Hepatocyte (in vitro differentiated cells): ENCODE measurements at regions not wholly inside any gene's neighbourhood (a gene's known extent, or its start where the extent isn't known, plus 50 kb on each side); places are given as distances from the start of the nearest gene placed in this dataset.

Source experiments
- DNase-seq: peaks from one replicate; pipeline ENCODE4 v3.0.0-alpha.2; 2016; ENCODE audit warnings: low spot score
- H2AFZ ChIP-seq: fragments of 200-600 bp; sonication (generic); 2 replicates; pipeline ENCODE4 v1.6.0; 2016; ENCODE audit warnings: antibody characterized with exemption, mild to moderate bottlenecking
- H3K27ac ChIP-seq: fragments of 200-600 bp; sonication (generic); 2 replicates; pipeline ENCODE4 v1.5.1; 2016; ENCODE audit warnings: mild to moderate bottlenecking
- H3K27me3 ChIP-seq: fragments of 200-600 bp; sonication (generic); 2 replicates; pipeline ENCODE4 v1.6.1; 2016
- H3K36me3 ChIP-seq: fragments of 200-600 bp; sonication (generic); replicated peaks from 2 replicates; pipeline ENCODE4 v1.5.1; 2016; ENCODE audit warnings: low read depth; ENCODE audit not compliant: insufficient read depth
- H3K4me1 ChIP-seq: fragments of 200-600 bp; sonication (generic); 2 replicates; pipeline ENCODE4 v1.5.1; 2016; ENCODE audit warnings: mild to moderate bottlenecking, moderate library complexity; ENCODE audit not compliant: insufficient read depth
- H3K4me2 ChIP-seq: fragments of 200-600 bp; sonication (generic); 2 replicates; pipeline ENCODE4 v1.6.0; 2016
- H3K4me3 ChIP-seq: fragments of 200-600 bp; sonication (generic); 2 replicates; pipeline ENCODE4 v1.5.1; 2016; ENCODE audit warnings: mild to moderate bottlenecking
- H3K79me2 ChIP-seq: fragments of 200-600 bp; sonication (generic); 2 replicates; pipeline ENCODE4 v1.6.0; 2017; ENCODE audit warnings: mild to moderate bottlenecking
- H3K9me2 ChIP-seq: fragments of 200-600 bp; sonication (generic); replicated peaks from 2 replicates; pipeline ENCODE4 v1.6.0; 2017; ENCODE audit warnings: mild to moderate bottlenecking; ENCODE audit not compliant: insufficient read depth
- H3K9me3 ChIP-seq: fragments of 200-600 bp; sonication (generic); 2 replicates; pipeline ENCODE4 v1.5.1; 2016; ENCODE audit warnings: low read depth, mild to moderate bottlenecking
- H4K20me1 ChIP-seq: fragments of 200-600 bp; sonication (generic); 2 replicates; pipeline ENCODE4 v1.6.0; 2016; ENCODE audit warnings: mild to moderate bottlenecking; ENCODE audit not compliant: insufficient read depth, poor library complexity, severe bottlenecking
- EZH2 ChIP-seq: fragments of 200-600 bp; sonication (generic); IDR thresholded peaks from 2 replicates; pipeline ENCODE4 v1.6.1; 2016; ENCODE audit warnings: antibody characterized with exemption, mild to moderate bottlenecking, borderline replicate concordance
- EZH2phosphoT487 ChIP-seq: fragments of 200-600 bp; sonication (generic); IDR thresholded peaks from one replicate; pipeline ENCODE4 v1.6.1; 2018; ENCODE audit warnings: antibody characterized with exemption, mild to moderate bottlenecking, low read depth, moderate library complexity; ENCODE audit not compliant: unreplicated experiment, severe bottlenecking
- WGBS: methylation state at CpG from one replicate; pipeline ENCODE4 v1.1.6; 2016; ENCODE audit warnings: low lambda C conversion rate; ENCODE audit errors: missing lambda C conversion rate; 5-methylcytosine and 5-hydroxymethylcytosine counted together
- TF ChIP-seq, protein P1 (sequence below): fragments of 200-600 bp; sonication (generic); IDR thresholded peaks from 2 replicates; pipeline ENCODE4 v1.5.1; 2016; ENCODE audit warnings: antibody characterized with exemption, mild to moderate bottlenecking; ENCODE audit not compliant: poor library complexity

DNA sequence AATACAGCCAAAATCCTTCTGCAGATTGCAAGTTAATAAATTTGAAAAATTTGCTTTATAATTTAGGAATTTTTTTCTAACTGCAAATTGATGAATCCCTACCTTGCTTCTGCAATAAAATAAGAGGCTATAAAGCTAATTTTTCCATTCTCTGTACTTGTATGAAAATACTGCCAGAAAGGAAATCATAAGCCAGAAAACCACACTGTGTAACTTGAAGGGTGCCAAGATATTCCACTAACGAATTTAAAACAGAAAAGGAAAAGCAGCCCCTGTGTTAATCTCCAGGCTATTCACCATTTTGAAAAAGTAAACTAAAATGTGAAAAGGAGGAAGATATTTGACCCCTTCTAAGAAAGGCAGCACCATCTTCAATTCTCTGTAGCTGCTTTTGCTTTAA, 557.9 kb upstream of the ZNF385D start:
- Histone ChIP-seq H3K4me2 (no peak overlapping the region), H4K20me1 (no peaks in the 10 kb centered on the region), H3K36me3 (no peaks in the 10 kb centered on the region), H3K4me1 (no peaks in the 10 kb centered on the region), H3K79me2 (no peaks in the 10 kb centered on the region), H2AFZ (no peak overlapping the region), H3K27ac (no peak overlapping the region), H3K27me3 (no peaks in the 10 kb centered on the region), H3K9me3 (no peaks in the 10 kb centered on the region), H3K4me3 (no peak overlapping the region), H3K9me2 (no peaks in the 10 kb centered on the region)
- 73% methylated on average over 1 of the region's 1 CpG for WGBS
- no peak for DNase-seq
- TF ChIP-seq EZH2phosphoT487 (no peak), EZH2 (no peak)
- TF ChIP-seq, protein P1, sequence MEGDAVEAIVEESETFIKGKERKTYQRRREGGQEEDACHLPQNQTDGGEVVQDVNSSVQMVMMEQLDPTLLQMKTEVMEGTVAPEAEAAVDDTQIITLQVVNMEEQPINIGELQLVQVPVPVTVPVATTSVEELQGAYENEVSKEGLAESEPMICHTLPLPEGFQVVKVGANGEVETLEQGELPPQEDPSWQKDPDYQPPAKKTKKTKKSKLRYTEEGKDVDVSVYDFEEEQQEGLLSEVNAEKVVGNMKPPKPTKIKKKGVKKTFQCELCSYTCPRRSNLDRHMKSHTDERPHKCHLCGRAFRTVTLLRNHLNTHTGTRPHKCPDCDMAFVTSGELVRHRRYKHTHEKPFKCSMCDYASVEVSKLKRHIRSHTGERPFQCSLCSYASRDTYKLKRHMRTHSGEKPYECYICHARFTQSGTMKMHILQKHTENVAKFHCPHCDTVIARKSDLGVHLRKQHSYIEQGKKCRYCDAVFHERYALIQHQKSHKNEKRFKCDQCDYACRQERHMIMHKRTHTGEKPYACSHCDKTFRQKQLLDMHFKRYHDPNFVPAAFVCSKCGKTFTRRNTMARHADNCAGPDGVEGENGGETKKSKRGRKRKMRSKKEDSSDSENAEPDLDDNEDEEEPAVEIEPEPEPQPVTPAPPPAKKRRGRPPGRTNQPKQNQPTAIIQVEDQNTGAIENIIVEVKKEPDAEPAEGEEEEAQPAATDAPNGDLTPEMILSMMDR: no peak

DNA sequence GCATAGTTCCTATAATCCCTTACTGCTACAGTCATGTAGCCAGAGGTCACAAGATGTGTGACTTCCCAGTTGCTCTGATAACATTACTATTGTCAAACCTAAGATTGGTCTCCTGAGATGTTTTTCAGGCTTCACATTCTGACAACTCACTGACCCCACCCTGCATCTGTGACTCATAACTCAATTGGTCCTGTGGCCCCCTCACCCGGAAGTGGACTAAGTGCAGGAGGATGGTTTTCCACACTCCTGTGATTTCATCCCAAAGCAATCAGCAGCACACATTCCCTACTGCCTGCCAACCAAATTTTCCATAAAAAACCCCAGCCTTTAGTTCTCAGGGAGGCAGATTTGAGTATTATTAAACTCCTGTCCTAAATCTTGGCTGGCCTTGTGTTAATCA, 564.9 kb upstream of the ZNF385D start:
- TF ChIP-seq, protein P1: no peak
- TF ChIP-seq EZH2 (no peak), EZH2phosphoT487 (no peak)
- 82% methylated on average over 1 of the region's 1 CpG for WGBS

DNA sequence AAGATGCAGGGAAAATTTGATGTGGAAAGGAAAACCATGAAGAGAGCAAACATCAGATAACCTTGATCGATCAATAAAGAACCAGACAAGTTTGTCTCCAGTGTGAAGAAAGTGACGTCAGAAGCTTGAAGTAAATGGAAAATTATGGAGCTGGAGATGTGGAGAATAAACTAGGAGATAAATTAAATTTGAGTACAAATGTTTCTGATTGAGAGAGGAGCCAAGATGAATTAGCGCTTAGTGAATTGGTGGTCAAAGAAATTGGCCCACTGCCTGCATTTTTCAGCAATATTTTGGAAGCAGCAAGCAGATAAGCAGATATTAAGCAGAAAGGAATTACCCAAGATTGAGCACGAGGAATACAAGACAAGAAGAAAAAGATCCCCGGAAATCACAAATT, 567.3 kb upstream of the ZNF385D start:
- 81% methylated on average over 5 of the region's 5 CpGs for WGBS
- Histone ChIP-seq H3K79me2 (no peaks in the 10 kb centered on the region), H3K27me3 (no peaks in the 10 kb centered on the region), H3K27ac (no peak overlapping the region), H3K4me1 (no peaks in the 10 kb centered on the region), H3K36me3 (no peaks in the 10 kb centered on the region), H3K4me3 (no peak overlapping the region), H3K9me2 (no peaks in the 10 kb centered on the region), H3K4me2 (no peak overlapping the region), H4K20me1 (no peaks in the 10 kb centered on the region), H2AFZ (no peak overlapping the region), H3K9me3 (no peaks in the 10 kb centered on the region)
- DNase-seq: no peak
- TF ChIP-seq EZH2: no peak
- TF ChIP-seq, protein P1: no peak
- no peak for TF ChIP-seq EZH2phosphoT487

More for the DNA sequence above, 564.9 kb upstream of the ZNF385D start:
- H3K79me2 ChIP-seq: no peaks in the 10 kb centered on the region
- H3K4me1 ChIP-seq: no peaks in the 10 kb centered on the region
- no peak for DNase-seq
- H3K9me3 ChIP-seq: no peaks in the 10 kb centered on the region
- no peaks in the 10 kb centered on the region for H3K27me3 ChIP-seq
- H4K20me1 ChIP-seq: no peaks in the 10 kb centered on the region
- H2AFZ ChIP-seq: no peak overlapping the region
- H3K9me2 ChIP-seq: no peaks in the 10 kb centered on the region
- H3K4me2 ChIP-seq: no peak overlapping the region
- H3K36me3 ChIP-seq: no peaks in the 10 kb centered on the region
- H3K4me3 ChIP-seq: no peak overlapping the region
- no peak overlapping the region for H3K27ac ChIP-seq

DNA sequence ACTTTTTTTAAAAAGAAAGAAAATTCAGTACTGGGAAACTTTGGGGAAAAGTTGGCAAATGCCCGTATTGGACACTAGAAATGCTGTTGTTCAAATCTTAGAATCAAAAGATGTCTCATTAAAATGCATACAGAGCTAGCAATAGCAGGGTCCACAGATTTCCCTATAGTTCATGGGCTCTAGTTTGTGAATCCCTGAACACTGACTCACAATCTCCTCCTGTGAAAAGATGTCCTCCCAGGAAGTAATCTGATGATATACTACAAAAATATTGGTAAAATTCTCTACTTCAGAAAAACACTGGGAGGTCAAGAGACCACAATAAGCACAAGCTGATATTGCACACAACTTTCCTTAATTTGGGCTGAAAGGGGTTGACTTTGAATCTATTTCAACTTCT, 568.4 kb upstream of the ZNF385D start:
- no peak for DNase-seq
- H3K27ac ChIP-seq: no peak overlapping the region
- H3K4me3 ChIP-seq: no peak overlapping the region
- no peaks in the 10 kb centered on the region for H3K9me2 ChIP-seq
- H3K9me3 ChIP-seq: no peaks in the 10 kb centered on the region
- H4K20me1 ChIP-seq: no peaks in the 10 kb centered on the region
- 100% methylated on average over 1 of the region's 1 CpG for WGBS
- TF ChIP-seq EZH2phosphoT487 (no peak), EZH2 (no peak)
- TF ChIP-seq, protein P1: no peak
- H3K27me3 ChIP-seq: no peaks in the 10 kb centered on the region
- no peaks in the 10 kb centered on the region for H3K79me2 ChIP-seq
- no peak overlapping the region for H3K4me2 ChIP-seq
- no peak overlapping the region for H2AFZ ChIP-seq
- no peaks in the 10 kb centered on the region for H3K4me1 ChIP-seq
- H3K36me3 ChIP-seq: no peaks in the 10 kb centered on the region
